Neural progenitor cell (in vitro differentiated cells): ENCODE measurements at regions not wholly inside any gene's neighbourhood (a gene's known extent, or its start where the extent isn't known, plus 50 kb on each side); places are given as distances from the start of the nearest gene placed in this dataset.

Experiments
- DNase-seq: peaks from one replicate; pipeline ENCODE4 v3.0.0-alpha.2; 2016; ENCODE audit warnings: low spot score
- H2AFZ ChIP-seq: fragments of 200-600 bp; sonication (generic); replicated peaks from 2 replicates; pipeline ENCODE4 v1.6.1; 2016; ENCODE audit warnings: antibody characterized with exemption
- H3F3A ChIP-seq: fragments of 200-600 bp; sonication (generic); 2 replicates; pipeline ENCODE4 v1.6.1; 2016; ENCODE audit warnings: antibody characterized with exemption, low read depth
- H3K27ac ChIP-seq: fragments of 200-600 bp; sonication (generic); 2 replicates; pipeline ENCODE4 v1.5.1; 2016; ENCODE audit warnings: mild to moderate bottlenecking
- H3K27me3 ChIP-seq: fragments of 200-600 bp; sonication (generic); 2 replicates; pipeline ENCODE4 v1.6.1; 2016; ENCODE audit warnings: mild to moderate bottlenecking, moderate library complexity
- H3K36me3 ChIP-seq: fragments of 200-600 bp; sonication (generic); 2 replicates; pipeline ENCODE4 v1.5.1; 2016
- H3K4me1 ChIP-seq: fragments of 200-600 bp; sonication (generic); 2 replicates; pipeline ENCODE4 v1.6.1; 2016; ENCODE audit warnings: mixed run types
- H3K4me2 ChIP-seq: fragments of 200-600 bp; sonication (generic); 2 replicates; pipeline ENCODE4 v1.6.1; 2016
- H3K4me3 ChIP-seq: fragments of 200-600 bp; sonication (generic); 2 replicates; pipeline ENCODE4 v1.5.1; 2016
- H3K79me2 ChIP-seq: fragments of 200-600 bp; sonication (generic); 2 replicates; pipeline ENCODE4 v1.6.1; 2016; ENCODE audit warnings: low read depth
- H3K9ac ChIP-seq: fragments of 200-600 bp; sonication (generic); 2 replicates; pipeline ENCODE4 v1.6.1; 2016
- H3K9me3 ChIP-seq: fragments of 200-600 bp; sonication (generic); 2 replicates; pipeline ENCODE4 v1.5.1; 2016; ENCODE audit warnings: low read depth
- H4K20me1 ChIP-seq: fragments of 200-600 bp; sonication (generic); 2 replicates; pipeline ENCODE4 v1.6.1; 2016; ENCODE audit warnings: low read depth
- H3K27ac Mint-ChIP-seq: 3 replicates; pipeline ENCODE4 v1.8.0; 2021; ENCODE audit warnings: mixed read lengths
- H3K27me3 Mint-ChIP-seq: 2 replicates; pipeline ENCODE4 v1.8.0; 2022; ENCODE audit warnings: low read depth, mild to moderate bottlenecking, inconsistent platforms, moderate library complexity, mixed read lengths; ENCODE audit not compliant: insufficient read depth
- H3K36me3 Mint-ChIP-seq: 3 replicates; pipeline ENCODE4 v1.8.0; 2021; ENCODE audit warnings: mixed read lengths
- H3K4me1 Mint-ChIP-seq: 3 replicates; pipeline ENCODE4 v1.8.0; 2021; ENCODE audit warnings: mixed read lengths
- H3K4me3 Mint-ChIP-seq: 3 replicates; pipeline ENCODE4 v1.8.0; 2021; ENCODE audit warnings: mild to moderate bottlenecking, moderate library complexity, mixed read lengths
- H3K9me3 Mint-ChIP-seq: 3 replicates; pipeline ENCODE4 v1.8.0; 2020; ENCODE audit warnings: mixed read lengths
- EZH2 ChIP-seq: fragments of 200-600 bp; sonication (generic); IDR thresholded peaks from 2 replicates; pipeline ENCODE4 v1.6.1; 2017; ENCODE audit warnings: antibody characterized with exemption, mild to moderate bottlenecking, moderate library complexity
- EZH2phosphoT487 ChIP-seq: fragments of 200-600 bp; sonication (generic); IDR thresholded peaks from 2 replicates; pipeline ENCODE4 v1.6.1; 2017; ENCODE audit warnings: antibody characterized with exemption
- TF ChIP-seq, protein P1 (sequence below): fragments of 200-600 bp; sonication (generic); IDR thresholded peaks from 2 replicates; pipeline ENCODE4 v1.5.1; 2017; ENCODE audit warnings: antibody characterized with exemption, mild to moderate bottlenecking

DNA sequence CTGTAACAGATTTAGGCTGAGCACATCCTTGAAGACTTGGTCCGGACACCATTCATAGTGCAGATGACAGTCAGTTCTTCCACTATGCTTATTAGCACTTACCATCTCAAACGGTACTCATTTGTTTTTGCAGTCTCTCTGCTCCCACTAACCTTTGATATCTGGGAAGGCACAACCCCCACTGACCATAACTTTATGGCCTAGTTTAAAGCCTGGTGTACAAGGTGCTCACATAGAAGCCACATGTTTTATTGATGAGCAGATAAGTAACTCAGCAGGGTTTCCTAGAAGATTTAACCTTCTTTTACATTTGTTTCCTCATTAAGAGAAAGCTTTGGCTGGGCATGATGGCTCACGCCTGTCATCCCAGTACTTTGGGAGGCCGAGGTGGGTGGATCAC lies 119.3 kb upstream of the MAGI3 start:
- Mint-ChIP-seq H3K4me1 (no peaks in the 10 kb centered on the region), H3K27ac (no peak overlapping the region), H3K27me3 (peaks cover 6% of the 10 kb centered on the region), H3K4me3 (no peak overlapping the region), H3K9me3 (no peaks in the 10 kb centered on the region), H3K36me3 (no peaks in the 10 kb centered on the region)
- DNase-seq: no peak
- Histone ChIP-seq H3F3A (no peaks in the 10 kb centered on the region), H3K79me2 (no peaks in the 10 kb centered on the region), H2AFZ (no peak overlapping the region), H3K27ac (no peak overlapping the region), H3K36me3 (no peaks in the 10 kb centered on the region), H3K4me2 (no peak overlapping the region), H3K27me3 (no peaks in the 10 kb centered on the region), H3K9ac (no peak overlapping the region), H3K4me1 (peaks cover 13% of the 10 kb centered on the region), H4K20me1 (no peaks in the 10 kb centered on the region), H3K4me3 (no peak overlapping the region), H3K9me3 (no peaks in the 10 kb centered on the region)
- no peak for TF ChIP-seq EZH2
- TF ChIP-seq EZH2phosphoT487: no peak
- TF ChIP-seq, protein P1, sequence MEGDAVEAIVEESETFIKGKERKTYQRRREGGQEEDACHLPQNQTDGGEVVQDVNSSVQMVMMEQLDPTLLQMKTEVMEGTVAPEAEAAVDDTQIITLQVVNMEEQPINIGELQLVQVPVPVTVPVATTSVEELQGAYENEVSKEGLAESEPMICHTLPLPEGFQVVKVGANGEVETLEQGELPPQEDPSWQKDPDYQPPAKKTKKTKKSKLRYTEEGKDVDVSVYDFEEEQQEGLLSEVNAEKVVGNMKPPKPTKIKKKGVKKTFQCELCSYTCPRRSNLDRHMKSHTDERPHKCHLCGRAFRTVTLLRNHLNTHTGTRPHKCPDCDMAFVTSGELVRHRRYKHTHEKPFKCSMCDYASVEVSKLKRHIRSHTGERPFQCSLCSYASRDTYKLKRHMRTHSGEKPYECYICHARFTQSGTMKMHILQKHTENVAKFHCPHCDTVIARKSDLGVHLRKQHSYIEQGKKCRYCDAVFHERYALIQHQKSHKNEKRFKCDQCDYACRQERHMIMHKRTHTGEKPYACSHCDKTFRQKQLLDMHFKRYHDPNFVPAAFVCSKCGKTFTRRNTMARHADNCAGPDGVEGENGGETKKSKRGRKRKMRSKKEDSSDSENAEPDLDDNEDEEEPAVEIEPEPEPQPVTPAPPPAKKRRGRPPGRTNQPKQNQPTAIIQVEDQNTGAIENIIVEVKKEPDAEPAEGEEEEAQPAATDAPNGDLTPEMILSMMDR: no peak

DNA sequence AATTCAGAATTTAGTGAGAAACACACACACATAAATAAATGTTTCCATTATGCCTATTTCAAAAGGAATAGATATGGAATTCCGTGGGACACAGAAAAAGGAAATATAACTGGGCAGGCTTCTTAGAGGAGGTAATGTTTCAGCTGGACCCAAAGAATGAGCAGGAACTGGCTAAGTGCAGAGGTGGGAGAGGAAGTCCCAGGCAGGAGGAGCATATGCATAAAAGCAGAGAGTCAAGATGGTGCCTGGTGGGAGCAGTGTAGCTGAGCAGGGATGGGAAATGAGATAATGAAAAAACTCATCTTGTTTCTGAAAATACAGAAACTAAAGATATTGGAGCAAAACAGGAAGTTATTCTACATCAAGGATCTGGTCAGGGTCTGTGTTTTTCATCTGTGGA lies 115.2 kb upstream of the MAGI3 start:
- Histone ChIP-seq H3K9me3 (no peaks in the 10 kb centered on the region), H4K20me1 (no peaks in the 10 kb centered on the region), H3K79me2 (no peaks in the 10 kb centered on the region), H3F3A (no peaks in the 10 kb centered on the region), H2AFZ (no peak overlapping the region), H3K36me3 (no peaks in the 10 kb centered on the region), H3K4me1 (peaks cover 17% of the 10 kb centered on the region), H3K9ac (no peak overlapping the region), H3K27me3 (no peaks in the 10 kb centered on the region), H3K27ac (no peak overlapping the region), H3K4me2 (no peak overlapping the region), H3K4me3 (no peak overlapping the region)
- peaks cover 3% of the 10 kb centered on the region for H3K4me1 Mint-ChIP-seq
- H3K36me3 Mint-ChIP-seq: no peaks in the 10 kb centered on the region
- H3K27me3 Mint-ChIP-seq: peaks cover 2% of the 10 kb centered on the region
- DNase-seq: no peak
- no peaks in the 10 kb centered on the region for H3K9me3 Mint-ChIP-seq
- TF ChIP-seq, protein P1: no peak
- TF ChIP-seq EZH2 (no peak), EZH2phosphoT487 (no peak)
- no peak overlapping the region for H3K27ac Mint-ChIP-seq
- no peak overlapping the region for H3K4me3 Mint-ChIP-seq

DNA sequence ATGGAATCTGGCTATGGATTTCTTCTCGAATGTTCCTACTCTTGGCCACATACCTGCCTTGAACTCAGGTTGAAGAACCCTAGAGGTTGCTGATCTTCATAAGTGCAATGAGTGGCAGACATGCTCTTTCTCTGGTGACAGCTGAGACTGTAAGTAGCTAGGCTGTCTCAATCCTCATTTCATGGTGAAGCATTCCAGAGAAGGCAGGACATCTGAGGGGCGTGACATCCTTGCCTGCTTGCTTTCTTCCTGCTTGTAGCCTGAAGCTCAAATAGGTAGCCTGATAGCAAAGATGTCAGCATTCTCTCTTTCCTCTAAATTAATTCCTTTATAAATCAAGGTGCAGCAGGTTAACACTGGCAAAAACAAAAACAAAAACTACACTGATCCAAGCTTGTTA lies 114.6 kb upstream of the MAGI3 start:
- no peak overlapping the region for H3K27ac Mint-ChIP-seq
- no peaks in the 10 kb centered on the region for H4K20me1 ChIP-seq
- no peak overlapping the region for H2AFZ ChIP-seq
- H3K36me3 Mint-ChIP-seq: no peaks in the 10 kb centered on the region
- H3K4me1 ChIP-seq: peaks cover 17% of the 10 kb centered on the region
- no peak overlapping the region for H3K4me3 ChIP-seq
- no peaks in the 10 kb centered on the region for H3K79me2 ChIP-seq
- no peak overlapping the region for H3K9ac ChIP-seq
- H3K9me3 Mint-ChIP-seq: no peaks in the 10 kb centered on the region
- peaks cover 3% of the 10 kb centered on the region for H3K4me1 Mint-ChIP-seq
- no peak for DNase-seq
- no peaks in the 10 kb centered on the region for H3K9me3 ChIP-seq
- no peaks in the 10 kb centered on the region for H3K27me3 ChIP-seq
- H3K27ac ChIP-seq: no peak overlapping the region
- no peak overlapping the region for H3K4me3 Mint-ChIP-seq
- no peak overlapping the region for H3K4me2 ChIP-seq
- TF ChIP-seq EZH2phosphoT487 (no peak), EZH2 (no peak)
- TF ChIP-seq, protein P1: no peak
- peaks cover 2% of the 10 kb centered on the region for H3K27me3 Mint-ChIP-seq
- H3F3A ChIP-seq: no peaks in the 10 kb centered on the region
- no peaks in the 10 kb centered on the region for H3K36me3 ChIP-seq

DNA sequence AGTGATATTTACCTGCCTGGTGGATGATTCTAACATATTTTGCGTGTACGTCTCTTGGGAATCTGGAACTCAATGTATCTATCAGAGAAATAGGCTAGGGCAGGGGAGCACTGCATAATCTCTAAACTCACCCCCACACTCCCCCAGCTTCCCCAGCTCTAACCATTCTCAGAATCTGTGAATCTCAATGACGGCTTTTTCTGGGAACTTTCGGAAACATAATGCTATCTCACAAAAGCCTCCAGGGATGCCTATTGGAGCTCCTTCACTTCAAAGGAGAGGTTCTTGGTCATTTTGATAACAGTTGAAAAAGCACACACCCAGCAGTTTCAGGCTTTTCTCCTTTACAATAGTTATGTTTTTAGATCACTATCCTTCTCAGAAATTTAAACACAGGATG lies 113.8 kb upstream of the MAGI3 start:
- no peaks in the 10 kb centered on the region for H3K27me3 Mint-ChIP-seq
- H3K9me3 Mint-ChIP-seq: no peaks in the 10 kb centered on the region
- Histone ChIP-seq H3F3A (no peaks in the 10 kb centered on the region), H3K9me3 (no peaks in the 10 kb centered on the region), H3K9ac (no peak overlapping the region), H4K20me1 (no peaks in the 10 kb centered on the region), H2AFZ (peak overlapping the region; percentile 12), H3K27ac (no peak overlapping the region), H3K36me3 (no peaks in the 10 kb centered on the region), H3K4me1 (peaks cover 17% of the 10 kb centered on the region), H3K4me3 (no peak overlapping the region), H3K27me3 (no peaks in the 10 kb centered on the region), H3K79me2 (no peaks in the 10 kb centered on the region), H3K4me2 (peak overlapping the region; percentile 31)
- no peak overlapping the region for H3K4me3 Mint-ChIP-seq
- no peak for DNase-seq
- no peaks in the 10 kb centered on the region for H3K36me3 Mint-ChIP-seq
- no peak for TF ChIP-seq EZH2phosphoT487
- TF ChIP-seq, protein P1: no peak
- TF ChIP-seq EZH2: no peak
- peaks cover 3% of the 10 kb centered on the region for H3K4me1 Mint-ChIP-seq
- H3K27ac Mint-ChIP-seq: no peak overlapping the region
